GM21390 (cell line): ENCODE measurements at regions not wholly inside any gene's neighbourhood (a gene's known extent, or its start where the extent isn't known, plus 50 kb on each side); places are given as distances from the start of the nearest gene placed in this dataset.

ENCODE experiments used
- ATAC-seq: cut with Tn5 transposase; IDR thresholded peaks from one replicate; pipeline ENCODE4 v1.9.1; 2021; ENCODE audit not compliant: unreplicated experiment

DNA sequence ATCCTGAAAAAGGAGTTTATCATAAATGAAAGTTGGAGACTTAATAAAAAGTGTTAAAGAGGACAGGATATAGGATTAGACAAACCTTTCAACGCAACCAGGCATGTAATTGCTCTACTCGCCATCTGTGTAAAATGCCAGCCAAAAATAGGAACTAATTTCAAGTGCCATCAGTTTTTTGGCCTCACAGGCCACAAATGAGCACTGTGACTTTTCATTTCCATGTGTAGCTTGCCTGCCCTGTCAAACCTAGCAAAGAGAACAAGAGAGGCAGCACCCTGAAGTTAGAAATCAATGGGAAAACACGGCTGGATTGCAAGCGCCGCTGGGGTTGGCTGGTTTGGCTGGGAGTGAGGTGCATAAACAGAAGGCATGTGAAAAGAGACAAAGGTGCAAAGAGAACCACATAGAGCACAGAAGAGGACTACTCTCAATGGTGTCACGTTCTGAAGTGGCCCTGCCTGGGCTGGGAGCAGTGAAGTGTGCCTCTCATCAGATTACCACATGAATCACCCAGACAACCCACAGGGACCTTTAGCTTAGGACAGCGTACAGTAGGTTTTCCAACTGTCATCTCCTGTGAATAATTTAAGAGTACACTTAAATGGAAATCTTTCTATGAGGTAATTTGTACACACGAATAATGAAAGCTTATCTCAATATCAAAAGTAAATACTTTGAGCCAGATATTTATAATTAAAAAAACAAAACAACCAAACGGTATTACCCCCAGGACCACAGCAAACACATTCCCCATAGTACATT is 78.0 kb upstream of the NHSL1 start:
- ATAC-seq, result no peak

DNA sequence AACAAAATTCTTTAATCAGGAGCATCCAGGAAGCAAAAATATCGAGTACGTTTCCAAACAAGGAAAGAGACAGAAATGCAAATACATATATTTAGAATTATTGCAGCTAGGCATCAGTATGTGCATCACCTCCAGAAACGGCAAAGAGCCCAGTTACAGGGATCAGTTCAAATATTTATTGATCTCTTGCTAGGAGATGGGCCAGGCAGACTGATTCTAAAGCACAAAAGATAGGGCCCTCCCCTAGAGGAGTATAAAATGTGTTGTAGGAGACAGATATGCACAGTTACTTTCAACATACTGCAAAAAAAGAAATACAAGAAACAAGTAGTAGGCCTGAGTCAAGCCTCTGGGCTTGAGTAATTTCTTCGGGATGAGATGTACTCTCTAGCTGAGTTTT is 80.7 kb upstream of the NHSL1 start:
- no peak for ATAC-seq

DNA sequence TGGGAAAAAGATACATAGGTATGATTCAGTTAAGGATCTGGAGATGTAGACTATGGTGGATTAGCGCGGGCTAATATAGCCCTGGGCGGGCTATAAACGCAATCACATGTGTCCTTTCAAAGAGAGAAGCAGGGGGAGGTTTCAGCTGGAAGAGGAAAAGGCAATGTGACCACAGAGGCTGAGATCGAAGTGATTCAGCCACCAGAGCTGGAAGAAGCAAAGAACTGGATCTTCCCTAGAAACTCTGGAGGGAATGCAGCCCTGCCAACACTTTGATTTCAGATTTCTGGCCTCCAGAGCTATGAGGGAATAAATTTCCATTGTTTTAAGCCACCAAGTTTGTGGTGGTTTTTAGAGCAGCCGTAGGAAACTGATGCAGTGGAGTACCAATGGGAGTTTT is 81.5 kb upstream of the NHSL1 start:
- ATAC-seq, result no peak

DNA sequence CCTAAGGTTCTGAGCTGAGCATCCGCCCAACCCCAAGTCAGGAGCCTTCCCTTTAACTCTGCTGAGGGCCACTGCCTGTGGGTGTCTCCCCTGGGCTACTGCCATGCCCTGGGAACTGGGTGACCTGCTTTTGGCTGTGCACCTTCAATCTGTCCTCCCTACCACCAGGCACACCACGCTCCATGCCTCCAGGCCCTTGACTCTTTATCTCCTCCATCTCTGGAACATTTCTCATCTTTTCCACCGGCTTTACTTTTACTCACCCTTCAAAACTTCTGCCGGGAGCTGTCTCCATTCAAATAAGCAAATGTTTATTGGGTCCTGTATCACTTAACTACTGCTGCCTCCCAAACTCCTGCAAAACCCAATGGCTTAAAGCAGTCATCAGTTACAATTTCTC is 83.3 kb upstream of the NHSL1 start:
- ATAC-seq, result no peak

DNA sequence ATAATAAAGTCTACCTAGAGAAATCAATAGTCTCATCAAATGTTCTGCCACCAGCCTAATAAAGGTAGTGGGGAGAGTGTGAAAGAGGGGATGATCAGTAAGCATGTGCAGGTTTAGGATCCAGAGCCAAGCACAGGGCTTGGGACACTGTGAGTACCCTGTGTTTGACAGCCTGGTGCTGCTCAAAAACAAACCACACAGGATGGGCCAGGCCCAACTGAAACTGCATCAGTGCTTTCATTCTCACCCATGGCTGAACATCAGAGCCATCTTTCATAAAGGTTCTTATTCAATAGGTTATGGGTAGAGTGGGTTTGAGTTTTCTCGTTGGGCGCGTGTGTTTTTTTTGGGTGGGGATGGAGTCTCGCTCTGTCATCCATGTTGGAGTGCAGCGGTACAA is 87.3 kb upstream of the NHSL1 start:
- ATAC-seq, result peak; percentile 57

DNA sequence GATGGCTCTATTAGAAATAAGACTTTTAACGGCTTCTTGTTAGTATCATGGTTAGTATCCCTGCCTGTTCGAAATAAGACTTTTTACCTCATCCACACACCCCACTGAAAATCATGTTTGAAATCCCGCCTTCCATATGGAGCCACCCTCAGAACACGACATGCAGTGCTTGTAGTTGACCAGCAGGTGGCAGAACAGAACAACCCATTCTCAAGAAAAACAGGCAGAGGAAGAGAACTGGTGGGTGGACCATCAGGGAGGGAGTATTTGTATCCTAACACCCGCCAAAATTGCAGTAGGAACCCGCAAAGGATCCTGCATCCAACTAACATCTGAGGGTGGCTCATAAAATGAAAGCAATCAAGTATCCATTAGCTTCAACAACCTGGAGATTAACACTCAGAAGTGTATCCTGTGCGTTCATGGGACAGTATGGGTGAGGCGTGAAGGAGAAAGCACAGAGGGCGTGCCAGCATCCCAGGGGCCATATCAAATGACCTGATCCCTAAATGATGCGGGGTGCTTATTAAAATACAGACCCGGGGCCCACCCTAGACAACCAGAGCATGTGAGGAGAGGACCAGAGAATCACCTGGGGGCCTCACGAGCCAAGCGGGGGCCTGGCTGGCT is 89.6 kb upstream of the NHSL1 start:
- ATAC-seq, result no peak

DNA sequence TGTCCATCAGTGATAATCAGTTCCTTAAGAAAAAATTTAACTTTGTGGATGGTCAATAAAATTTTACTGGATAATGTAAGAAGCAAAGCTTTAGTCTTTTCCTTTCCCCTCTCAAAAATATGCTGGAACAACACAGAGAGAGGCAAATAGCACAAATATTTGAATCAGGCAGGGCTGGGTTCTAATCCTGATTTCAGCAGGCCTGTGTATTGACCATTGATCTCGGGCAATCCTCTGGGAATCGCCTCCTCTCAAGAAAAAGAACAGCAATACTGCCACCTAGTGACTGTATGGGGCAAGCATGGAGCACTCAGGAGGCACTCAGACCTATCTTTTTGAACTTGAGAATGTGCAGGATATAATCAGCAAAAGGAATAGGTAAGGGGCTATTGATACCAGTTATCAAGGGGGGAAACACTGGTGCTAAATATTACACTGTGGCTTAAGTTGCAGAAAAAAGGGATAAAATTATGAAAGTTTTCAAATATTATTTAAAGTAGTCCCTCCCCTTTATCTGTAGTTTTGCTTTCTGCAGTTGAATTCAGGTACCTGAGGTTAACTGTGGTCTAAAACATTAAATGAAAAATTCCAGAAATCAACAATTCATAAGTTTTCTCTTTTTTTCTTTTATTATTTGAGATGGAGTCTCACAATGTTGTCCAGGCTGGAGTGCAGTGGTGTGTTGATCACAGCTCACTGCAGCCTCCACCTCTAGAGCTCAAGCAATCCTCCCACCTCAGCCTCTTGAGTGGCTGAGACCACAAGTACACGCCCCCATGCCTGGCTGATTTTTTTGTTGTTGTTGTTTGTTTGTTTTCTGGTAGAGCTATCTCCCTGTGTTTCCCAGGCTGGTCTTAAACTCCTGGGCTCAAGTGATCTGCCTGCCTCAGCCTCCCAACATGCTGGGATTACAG is 91.8 kb upstream of the NHSL1 start:
- no peak for ATAC-seq

DNA sequence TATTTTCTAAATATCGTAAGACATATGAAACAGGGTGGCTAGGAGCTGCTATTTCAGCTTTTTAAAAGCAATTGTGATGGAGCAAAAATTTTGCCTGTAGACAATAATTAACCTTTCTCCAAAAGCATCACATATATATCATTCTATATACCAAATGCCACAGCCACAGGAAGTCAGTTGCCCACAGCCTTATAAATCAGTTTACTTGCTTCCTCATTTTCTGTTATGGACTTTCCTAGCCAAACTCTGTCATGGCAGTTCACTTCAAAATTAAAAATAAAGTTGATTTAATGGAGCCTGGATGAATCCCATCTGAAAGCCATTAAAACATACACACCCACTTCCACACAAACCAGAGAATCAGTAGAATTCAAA is 93.4 kb upstream of the NHSL1 start:
- peak; percentile 52 for ATAC-seq

DNA sequence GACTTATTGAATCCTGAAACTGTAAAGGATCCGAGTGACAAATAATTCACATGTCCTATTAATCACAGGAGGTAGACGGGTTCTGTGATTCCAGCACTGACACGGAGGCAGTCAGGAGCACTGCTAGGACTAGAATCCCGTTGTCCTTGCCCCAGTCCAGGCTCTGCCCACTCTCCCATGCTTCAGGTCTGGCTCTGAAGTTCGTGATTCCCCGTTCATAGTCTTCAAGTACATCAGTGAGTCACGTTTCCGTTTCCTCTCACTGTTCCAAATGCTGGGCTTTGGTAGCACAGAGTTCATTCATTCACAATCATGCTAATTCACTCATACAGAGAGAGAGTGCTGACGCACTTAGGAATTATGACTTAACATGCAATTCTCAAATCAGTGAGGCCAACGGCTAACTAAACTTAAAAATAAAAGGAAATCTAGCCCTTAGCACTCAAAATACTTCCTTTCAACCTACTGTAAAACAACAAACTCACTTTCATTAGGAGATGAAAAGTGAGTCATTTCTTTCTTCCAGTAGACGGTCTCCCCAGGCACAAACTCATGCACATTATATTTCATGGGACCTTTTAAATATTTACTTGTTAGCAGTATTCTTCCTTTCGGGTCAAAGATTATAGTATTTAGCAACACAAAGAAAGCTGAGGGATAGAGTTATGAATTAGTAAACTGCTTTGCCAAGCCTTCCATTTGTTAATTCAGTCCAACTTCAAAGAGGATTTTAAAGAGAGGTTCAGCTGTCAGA is 94.0 kb upstream of the NHSL1 start:
- peak; percentile 80 for ATAC-seq

DNA sequence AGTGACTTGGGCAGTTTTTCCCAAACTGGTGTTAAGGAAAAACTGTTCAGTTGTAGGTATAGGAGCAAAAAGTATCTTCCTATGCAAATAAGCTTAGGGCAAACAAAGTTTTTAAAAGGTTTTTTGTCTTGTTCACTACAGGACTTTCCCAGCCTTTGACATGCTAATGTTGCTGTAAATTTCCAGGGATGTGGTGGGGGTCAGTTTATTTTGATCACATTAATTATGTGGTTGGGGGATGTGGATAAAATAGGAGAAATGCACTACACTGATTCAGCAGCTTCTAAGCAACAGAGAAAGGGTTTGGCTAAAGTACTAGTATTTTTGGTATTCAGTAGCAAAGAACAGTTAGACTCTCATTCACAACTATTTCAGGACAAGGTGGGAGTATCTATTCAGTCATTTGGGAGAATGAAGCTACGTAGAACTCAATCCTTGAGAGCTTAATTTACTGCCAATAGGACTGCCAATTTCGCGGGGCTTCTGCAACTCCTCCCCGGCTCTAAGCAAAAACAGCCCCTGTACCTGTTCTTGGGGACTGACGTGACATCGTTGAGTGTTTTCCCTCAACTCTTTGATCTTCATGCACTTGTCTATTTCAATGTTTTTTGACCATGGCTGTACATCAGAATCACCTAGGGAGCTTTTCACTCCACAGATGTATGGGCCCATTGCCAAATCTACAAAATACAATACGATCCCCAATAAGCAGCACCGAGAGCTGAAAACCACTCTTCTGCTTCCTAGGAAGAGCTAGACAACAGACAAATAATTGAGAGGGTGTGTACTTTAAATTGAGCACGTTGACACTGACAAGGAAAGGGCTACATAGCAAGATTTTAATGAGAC is 94.8 kb upstream of the NHSL1 start:
- no peak for ATAC-seq

DNA sequence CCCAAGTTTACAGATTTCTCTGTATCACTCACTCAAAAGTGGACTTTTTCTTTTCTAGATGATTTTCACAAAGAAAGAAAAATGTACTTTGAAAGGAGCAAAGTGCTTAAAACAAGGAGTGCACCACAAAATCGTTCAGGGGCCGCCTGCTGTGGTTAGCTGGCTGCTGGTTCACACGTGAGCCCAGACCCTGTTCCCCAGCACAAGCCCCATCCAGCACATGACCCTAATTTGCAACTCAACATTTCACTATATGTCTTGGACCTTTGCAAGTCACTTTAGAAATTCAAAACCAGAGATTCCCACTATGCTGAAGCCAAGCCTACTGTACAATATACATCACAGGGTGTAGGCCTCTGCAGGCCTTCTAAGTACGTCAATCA is 95.5 kb upstream of the NHSL1 start:
- ATAC-seq, result no peak

DNA sequence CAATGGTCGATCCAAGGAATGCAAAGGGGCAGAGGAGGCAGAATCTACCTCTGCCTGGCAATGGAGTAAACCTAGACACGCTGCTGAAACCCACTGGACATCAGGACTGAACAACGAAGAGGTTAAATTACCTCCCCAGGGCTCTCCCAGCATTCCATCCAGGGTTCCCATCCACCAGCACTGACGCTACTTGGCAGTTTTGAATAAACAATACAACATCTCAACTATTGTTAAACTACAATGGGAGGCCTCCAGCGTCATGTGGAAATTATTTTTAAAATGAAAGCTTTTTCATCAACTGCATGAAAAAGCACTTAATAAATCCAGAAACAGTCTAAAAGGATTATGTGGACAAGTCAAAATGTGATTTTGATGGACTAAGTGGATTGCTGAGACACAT is 96.8 kb upstream of the NHSL1 start:
- ATAC-seq, result no peak

DNA sequence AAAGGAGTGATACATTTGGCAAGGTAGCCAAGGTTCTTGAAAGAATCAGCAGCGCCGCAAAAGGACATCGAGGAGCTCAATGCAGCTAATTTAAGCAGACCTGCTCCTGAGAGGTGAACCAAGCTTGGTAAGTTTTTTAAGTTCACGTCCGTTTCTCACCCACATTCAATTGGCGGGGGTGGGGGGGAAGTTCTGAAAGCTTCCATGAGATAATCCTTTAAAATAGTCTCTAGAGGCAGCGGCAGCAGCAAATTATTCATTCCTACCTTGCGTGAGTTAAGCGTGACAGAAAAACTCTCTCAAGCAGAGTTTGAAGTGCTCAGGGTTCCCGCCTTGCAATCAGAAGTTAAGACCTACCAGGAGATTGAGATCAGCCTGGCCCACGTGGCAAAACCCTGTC is 97.3 kb upstream of the NHSL1 start:
- ATAC-seq, result no peak

DNA sequence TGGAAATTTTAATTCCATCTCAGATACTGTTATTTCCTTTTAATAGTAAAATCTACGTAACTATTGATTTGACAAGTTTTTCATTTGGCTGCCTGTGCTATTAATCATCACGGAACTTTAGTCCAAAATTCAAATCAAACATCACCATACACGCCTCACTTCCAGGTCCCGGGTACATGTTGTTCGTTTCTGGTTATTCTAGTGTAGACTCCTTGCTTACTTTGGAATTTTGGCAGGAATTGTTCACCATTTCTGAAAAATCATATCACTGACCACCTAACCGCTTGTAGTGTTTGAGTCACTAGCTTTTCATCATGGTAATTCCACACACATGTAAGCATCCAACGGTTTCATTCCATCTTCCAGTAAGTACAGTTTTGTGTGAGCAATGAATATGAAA is 98.0 kb upstream of the NHSL1 start:
- no peak for ATAC-seq

DNA sequence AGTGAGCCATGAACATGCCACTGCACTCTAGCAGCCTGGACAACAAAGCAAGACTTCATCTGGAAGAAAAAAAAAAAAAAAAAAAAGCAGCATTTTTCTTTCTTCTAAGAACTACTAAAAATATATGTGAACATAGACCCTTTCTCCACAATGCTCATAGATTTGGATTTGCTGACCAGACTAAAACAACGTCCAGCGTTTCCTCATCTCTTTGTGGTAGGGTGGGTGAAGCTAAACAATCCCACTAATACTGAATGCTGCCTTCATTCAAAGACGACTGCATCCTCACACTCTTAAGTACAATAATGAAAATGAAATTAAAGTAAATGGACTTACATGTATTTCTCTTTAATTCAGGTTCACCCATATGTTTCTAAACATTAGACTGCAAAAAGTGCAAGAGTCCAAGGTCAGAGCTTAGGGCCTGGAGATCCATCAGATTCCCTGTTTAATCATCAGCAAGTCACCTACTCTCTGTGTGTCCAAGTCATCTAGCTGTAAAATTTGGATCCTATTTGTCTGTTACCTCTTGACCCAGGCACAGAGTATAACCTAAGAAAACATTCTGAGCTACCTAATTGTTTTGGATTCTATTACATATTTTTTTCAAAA is 99.4 kb upstream of the NHSL1 start:
- no peak for ATAC-seq

DNA sequence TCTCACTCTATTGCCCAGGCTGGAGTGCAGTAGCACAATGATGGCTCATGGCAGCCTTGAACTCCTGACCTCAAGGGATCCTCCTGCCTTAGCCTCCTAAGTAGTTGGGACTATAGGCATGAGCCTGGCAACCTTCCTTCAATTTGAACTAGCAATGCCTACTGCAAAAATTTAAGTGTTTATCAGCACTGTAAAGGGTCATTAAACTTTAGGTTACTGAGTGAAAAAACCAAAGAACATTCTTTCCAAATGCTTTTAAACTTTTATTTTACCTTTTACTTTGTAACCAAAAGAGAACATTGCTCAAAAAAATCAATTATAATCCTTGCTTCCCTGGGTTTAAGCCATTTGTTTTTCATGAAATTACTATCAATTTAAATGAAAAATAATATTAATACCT is 101.0 kb upstream of the NHSL1 start:
- ATAC-seq, result no peak

DNA sequence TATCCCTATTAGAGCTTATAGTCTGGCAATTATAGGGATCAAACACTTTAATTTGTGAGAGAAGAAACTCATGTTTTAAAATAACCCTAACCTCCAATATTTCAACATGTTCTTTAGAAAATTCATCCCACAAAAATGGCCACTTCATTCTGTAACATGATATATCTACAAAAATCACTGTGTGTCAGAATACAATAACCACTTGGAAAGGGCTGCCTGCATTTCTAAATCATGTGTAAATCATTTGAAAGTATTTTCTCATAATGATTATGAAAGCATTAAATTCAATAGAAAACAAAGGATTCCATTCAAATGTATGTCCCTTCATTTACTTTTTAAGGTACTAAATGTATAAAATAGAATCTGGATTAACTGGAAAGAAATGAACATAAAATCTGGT is 101.4 kb upstream of the NHSL1 start:
- no peak for ATAC-seq

DNA sequence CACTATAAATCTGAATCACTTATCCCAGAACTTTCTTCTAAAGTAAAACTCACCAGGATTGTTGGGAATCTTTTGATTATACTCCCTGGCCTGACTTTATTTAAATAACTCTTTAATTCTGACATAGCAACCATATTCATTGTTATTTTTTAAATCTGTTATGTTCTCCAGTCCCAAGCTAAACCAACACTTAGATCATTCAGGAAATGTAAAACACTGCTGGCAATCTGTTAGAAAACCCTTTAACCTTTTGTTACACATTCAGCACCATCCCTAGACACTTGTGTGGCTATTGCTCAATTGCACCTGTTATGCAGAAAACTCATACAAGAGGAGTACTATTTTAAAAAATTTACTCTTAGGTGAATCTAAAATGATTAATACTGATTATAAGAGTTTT is 101.8 kb upstream of the NHSL1 start:
- no peak for ATAC-seq

DNA sequence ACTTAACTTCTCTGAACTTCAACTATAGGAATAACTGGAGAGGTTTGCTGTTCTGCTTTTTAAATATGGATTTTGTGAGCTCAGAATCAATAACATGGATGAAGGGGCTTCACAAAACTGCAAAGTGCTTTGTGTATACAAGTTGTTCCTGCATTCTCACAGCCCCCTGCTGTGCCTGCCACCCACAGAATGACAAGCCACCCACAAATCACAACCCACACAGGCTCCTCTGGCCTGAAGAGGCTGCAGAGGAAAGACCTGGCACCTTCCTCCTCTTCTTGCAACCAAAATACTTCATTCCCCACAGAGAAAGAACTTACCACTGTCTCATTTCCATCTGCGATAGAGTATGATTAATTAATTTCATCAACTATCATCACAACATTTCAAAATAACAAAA is 106.7 kb upstream of the NHSL1 start:
- no peak for ATAC-seq
